ENCODE measurements at regions not wholly inside any gene's neighbourhood (a gene's known extent, or its start where the extent isn't known, plus 50 kb on each side); places are given as distances from the start of the nearest gene placed in this dataset.

GRCh38 chrX:113959912-113960626, 623.8 kb upstream of the HTR2C start:
- CTCF ChIA-PET: no interaction called here
- no TSS peak for BruUV-seq (replicated peaks)

GRCh38 chrX:113956936-113957335, 627.0 kb upstream of the HTR2C start:
- H3K4me1 ChIP-seq (ENCODE audit: insufficient read depth, low read length): no peaks in the 10 kb centered on the region
- ATAC-seq (no peak), DNase-seq (no peak)
- H3K4me2 ChIP-seq (ENCODE audit: low read length): no peak overlapping the region
- BruUV-seq (replicated peaks): no TSS peak
- no peaks in the 10 kb centered on the region for H3K36me3 ChIP-seq (ENCODE audit: low read depth, low read length)
- no peaks in the 10 kb centered on the region for H3K27me3 ChIP-seq (ENCODE audit: low read length)
- H3K27ac ChIP-seq (ENCODE audit: low read length): no peak overlapping the region
- H4K20me1 ChIP-seq (ENCODE audit: low read length): no peaks in the 10 kb centered on the region
- H3F3A ChIP-seq (ENCODE audit: low read length, unreplicated experiment): no peaks in the 10 kb centered on the region
- 0 out of 2 replicates have a peak, but pooled peaks cover 4% of the 10 kb centered on the region for H3K9me3 ChIP-seq (ENCODE audit: low read length)
- H3K9ac ChIP-seq (ENCODE audit: low read length): no peak overlapping the region
- TF ChIP-seq CTCF (conservative IDR thresholded peaks at IDR 0.05; ENCODE audit: low read depth, low read length) (no peak), EZH2phosphoT487 (IDR thresholded peaks at IDR 0.05; ENCODE audit: borderline replicate concordance, low read length) (no peak), EZH2 (IDR thresholded peaks at IDR 0.05; ENCODE audit: low read length, unreplicated experiment) (no peak)
- H2AFZ ChIP-seq (ENCODE audit: low read length): no peak overlapping the region
- H3K79me2 ChIP-seq (ENCODE audit: low read length): no peaks in the 10 kb centered on the region
- CTCF ChIA-PET: no interaction called here
- POLR2A ChIA-PET (ENCODE audit: unreplicated experiment): no interaction called here
- intact Hi-C loops (cut with micrococcal nuclease): no loop called here
- H3K4me3 ChIP-seq (ENCODE audit: low read length): no peak overlapping the region
- H3K9me2 ChIP-seq (replicated peaks; ENCODE audit: low read length): no peaks in the 10 kb centered on the region

More at GRCh38 chrX:113959912-113960626, 623.8 kb upstream of the HTR2C start:
- Histone ChIP-seq H3K9ac (ENCODE audit: low read length) (no peak overlapping the region), H3K9me3 (ENCODE audit: low read length) (no peaks in the 10 kb centered on the region), H2AFZ (ENCODE audit: low read length) (no peak overlapping the region), H3K27ac (ENCODE audit: low read length) (no peak overlapping the region), H3K4me3 (ENCODE audit: low read length) (no peak overlapping the region), H3K4me1 (ENCODE audit: insufficient read depth, low read length) (no peaks in the 10 kb centered on the region), H3K9me2 (replicated peaks; ENCODE audit: low read length) (no peaks in the 10 kb centered on the region), H4K20me1 (ENCODE audit: low read length) (no peaks in the 10 kb centered on the region), H3K79me2 (ENCODE audit: low read length) (no peaks in the 10 kb centered on the region), H3K27me3 (ENCODE audit: low read length) (no peaks in the 10 kb centered on the region), H3K36me3 (ENCODE audit: low read depth, low read length) (no peaks in the 10 kb centered on the region), H3F3A (ENCODE audit: low read length, unreplicated experiment) (no peaks in the 10 kb centered on the region), H3K4me2 (ENCODE audit: low read length) (no peak overlapping the region)
- DNase-seq (no peak), ATAC-seq (no peak)
- TF ChIP-seq EZH2 (IDR thresholded peaks at IDR 0.05; ENCODE audit: low read length, unreplicated experiment): no peak
- no peak for TF ChIP-seq CTCF (conservative IDR thresholded peaks at IDR 0.05; ENCODE audit: low read depth, low read length)
- no peak for TF ChIP-seq EZH2phosphoT487 (IDR thresholded peaks at IDR 0.05; ENCODE audit: borderline replicate concordance, low read length)
- POLR2A ChIA-PET (ENCODE audit: unreplicated experiment): no interaction called here
- intact Hi-C loops (cut with micrococcal nuclease): no loop called here

GRCh38 chrX:113954297-113954696, 629.6 kb upstream of the HTR2C start:
- no peaks in the 10 kb centered on the region for H3K36me3 ChIP-seq (ENCODE audit: low read depth, low read length)
- H3K4me1 ChIP-seq (ENCODE audit: insufficient read depth, low read length): no peaks in the 10 kb centered on the region
- H4K20me1 ChIP-seq (ENCODE audit: low read length): no peaks in the 10 kb centered on the region
- DNase-seq: no peak
- H3K9ac ChIP-seq (ENCODE audit: low read length): no peak overlapping the region
- TF ChIP-seq EZH2phosphoT487 (IDR thresholded peaks at IDR 0.05; ENCODE audit: borderline replicate concordance, low read length) (no peak), EZH2 (IDR thresholded peaks at IDR 0.05; ENCODE audit: low read length, unreplicated experiment) (no peak)
- ChIA-PET POLR2A (ENCODE audit: unreplicated experiment) (no interaction called here), CTCF (no interaction called here)
- no peak overlapping the region for H3K27ac ChIP-seq (ENCODE audit: low read length)
- H3K4me2 ChIP-seq (ENCODE audit: low read length): no peak overlapping the region
- intact Hi-C loops (cut with micrococcal nuclease): no loop called here
- no peaks in the 10 kb centered on the region for H3K9me2 ChIP-seq (replicated peaks; ENCODE audit: low read length)
- H3K4me3 ChIP-seq (ENCODE audit: low read length): no peak overlapping the region
- no peak overlapping the region for H2AFZ ChIP-seq (ENCODE audit: low read length)
- H3K27me3 ChIP-seq (ENCODE audit: low read length): no peaks in the 10 kb centered on the region
- ATAC-seq: no peak
- BruUV-seq (replicated peaks): no TSS peak
- H3K79me2 ChIP-seq (ENCODE audit: low read length): no peaks in the 10 kb centered on the region
- 0 out of 2 replicates have a peak, but pooled peaks cover 4% of the 10 kb centered on the region for H3K9me3 ChIP-seq (ENCODE audit: low read length)
- H3F3A ChIP-seq (ENCODE audit: low read length, unreplicated experiment): no peaks in the 10 kb centered on the region
